HEK293 (cell line): ENCODE measurements at regions not wholly inside any gene's neighbourhood (a gene's known extent, or its start where the extent isn't known, plus 50 kb on each side); places are given as distances from the start of the nearest gene placed in this dataset.

Experiments used
- SETDB1 ChIP-seq: IDR thresholded peaks from one replicate; pipeline ENCODE4 v1.6.1; 2017; ENCODE audit warnings: mild to moderate bottlenecking, low read length, moderate library complexity, mixed read lengths; ENCODE audit not compliant: insufficient read length
- TF ChIP-seq, protein P1 (sequence below): fragments of 450-650 bp; IDR thresholded peaks from 2 replicates; pipeline ENCODE4 v1.5.1; 2018; ENCODE audit warnings: missing biosample characterization, mild to moderate bottlenecking, missing genetic modification characterization

GRCh38 chr9:135306699-135307098 lies 172.9 kb upstream of the PPP1R26 start:
- TF ChIP-seq, protein P1, sequence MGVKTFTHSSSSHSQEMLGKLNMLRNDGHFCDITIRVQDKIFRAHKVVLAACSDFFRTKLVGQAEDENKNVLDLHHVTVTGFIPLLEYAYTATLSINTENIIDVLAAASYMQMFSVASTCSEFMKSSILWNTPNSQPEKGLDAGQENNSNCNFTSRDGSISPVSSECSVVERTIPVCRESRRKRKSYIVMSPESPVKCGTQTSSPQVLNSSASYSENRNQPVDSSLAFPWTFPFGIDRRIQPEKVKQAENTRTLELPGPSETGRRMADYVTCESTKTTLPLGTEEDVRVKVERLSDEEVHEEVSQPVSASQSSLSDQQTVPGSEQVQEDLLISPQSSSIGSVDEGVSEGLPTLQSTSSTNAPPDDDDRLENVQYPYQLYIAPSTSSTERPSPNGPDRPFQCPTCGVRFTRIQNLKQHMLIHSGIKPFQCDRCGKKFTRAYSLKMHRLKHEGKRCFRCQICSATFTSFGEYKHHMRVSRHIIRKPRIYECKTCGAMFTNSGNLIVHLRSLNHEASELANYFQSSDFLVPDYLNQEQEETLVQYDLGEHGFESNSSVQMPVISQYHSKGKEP (tag by site-specific recombination): no peak
- TF ChIP-seq SETDB1: no peak
